AG04449 (cell line): ENCODE measurements at regions not wholly inside any gene's neighbourhood (a gene's known extent, or its start where the extent isn't known, plus 50 kb on each side); places are given as distances from the start of the nearest gene placed in this dataset.

ENCODE experiments used
- CTCF ChIA-PET: fragments of 350-600 bp; formaldehyde crosslinking; extraction: SDS; loops from one replicate; lab custom pipeline; 2021; ENCODE audit warnings: antibody characterized with exemption; lab: Yijun Ruan, JAX
- POLR2A ChIA-PET: fragments of 400-600, 350-600 bp; formaldehyde crosslinking; extraction: SDS; loops from one replicate; lab custom pipeline; 2020; ENCODE audit warnings: antibody characterized with exemption, inconsistent platforms; lab: Yijun Ruan, JAX
- DNase-seq: peaks from one replicate; pipeline ENCODE4 v3.0.0-alpha.2; 2010; ENCODE audit warnings: low read depth, low spot score
- H3K4me3 ChIP-seq: 2 replicates; pipeline ENCODE4 v1.5.1; 2011; ENCODE audit warnings: low read depth, mild to moderate bottlenecking, control low read depth, low read length
- TF ChIP-seq, protein P1 (sequence below): IDR thresholded peaks from one replicate; pipeline ENCODE4 v1.5.1; 2011; ENCODE audit warnings: mild to moderate bottlenecking, moderate library complexity, low read length, control low read depth, inconsistent platforms; ENCODE audit not compliant: insufficient read depth; ENCODE audit errors: missing control alignments

DNA sequence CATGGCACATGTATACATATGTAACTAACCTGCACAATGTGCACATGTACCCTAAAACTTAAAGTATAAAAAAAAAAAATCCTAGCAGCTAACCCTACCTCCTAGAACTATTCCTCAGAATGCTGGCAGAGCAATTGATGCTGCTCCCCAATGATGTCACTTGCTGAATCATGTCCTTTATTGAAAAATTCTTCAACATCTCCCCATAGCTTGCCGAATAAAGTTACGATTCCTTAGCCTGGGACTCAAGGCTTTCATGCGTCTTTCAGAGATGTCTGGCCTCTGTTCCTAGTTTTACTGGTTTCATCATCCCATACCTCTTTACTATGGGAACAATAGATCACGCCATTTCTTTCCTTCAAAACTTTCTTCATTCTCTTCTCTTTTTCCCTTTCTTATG is 174.7 kb upstream of the FAT1 start:
- TF ChIP-seq, protein P1, sequence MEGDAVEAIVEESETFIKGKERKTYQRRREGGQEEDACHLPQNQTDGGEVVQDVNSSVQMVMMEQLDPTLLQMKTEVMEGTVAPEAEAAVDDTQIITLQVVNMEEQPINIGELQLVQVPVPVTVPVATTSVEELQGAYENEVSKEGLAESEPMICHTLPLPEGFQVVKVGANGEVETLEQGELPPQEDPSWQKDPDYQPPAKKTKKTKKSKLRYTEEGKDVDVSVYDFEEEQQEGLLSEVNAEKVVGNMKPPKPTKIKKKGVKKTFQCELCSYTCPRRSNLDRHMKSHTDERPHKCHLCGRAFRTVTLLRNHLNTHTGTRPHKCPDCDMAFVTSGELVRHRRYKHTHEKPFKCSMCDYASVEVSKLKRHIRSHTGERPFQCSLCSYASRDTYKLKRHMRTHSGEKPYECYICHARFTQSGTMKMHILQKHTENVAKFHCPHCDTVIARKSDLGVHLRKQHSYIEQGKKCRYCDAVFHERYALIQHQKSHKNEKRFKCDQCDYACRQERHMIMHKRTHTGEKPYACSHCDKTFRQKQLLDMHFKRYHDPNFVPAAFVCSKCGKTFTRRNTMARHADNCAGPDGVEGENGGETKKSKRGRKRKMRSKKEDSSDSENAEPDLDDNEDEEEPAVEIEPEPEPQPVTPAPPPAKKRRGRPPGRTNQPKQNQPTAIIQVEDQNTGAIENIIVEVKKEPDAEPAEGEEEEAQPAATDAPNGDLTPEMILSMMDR: no peak
- no peak overlapping the region for H3K4me3 ChIP-seq
- CTCF ChIA-PET: no interaction called here
- DNase-seq: no peak
- POLR2A ChIA-PET: no interaction called here

DNA sequence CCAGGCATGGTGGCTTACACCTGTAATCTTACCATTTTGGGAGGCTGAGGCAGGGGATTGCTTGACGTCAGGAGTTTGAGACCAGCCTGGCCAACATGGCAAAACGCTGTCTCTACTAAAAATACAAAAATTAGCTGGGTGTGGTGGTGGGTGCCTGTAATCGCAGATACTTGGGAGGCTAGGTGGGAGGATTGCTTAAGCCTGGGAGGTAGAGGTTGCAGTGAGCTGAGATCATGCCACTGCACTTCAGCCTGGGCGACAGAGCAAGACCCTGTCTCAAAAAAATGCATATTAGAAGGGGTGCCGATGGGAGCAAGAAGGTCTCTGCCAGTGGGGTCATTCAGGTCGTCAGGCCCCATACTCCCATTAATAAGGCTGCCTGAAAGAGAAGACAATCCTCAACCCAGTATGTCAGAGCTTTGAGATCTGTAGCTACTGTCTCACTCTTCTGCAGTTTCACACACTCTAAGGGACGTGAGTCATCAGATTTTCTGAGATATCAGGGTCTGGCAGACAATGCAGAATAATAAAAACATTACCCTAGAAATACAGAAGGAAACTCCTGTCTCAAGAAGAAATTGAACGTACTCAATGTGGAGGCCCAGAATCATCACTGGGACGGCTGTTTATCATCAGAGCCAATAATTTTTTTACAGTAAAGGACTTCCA is 176.7 kb upstream of the FAT1 start:
- ChIA-PET POLR2A (no interaction called here), CTCF (interaction anchor here (1.5 to 2.0 kb wide), 2 partner anchors 14 to 175 kb away, joined by 4 to 6 read pairs; no protein-coding TSS in a partner anchor)
- H3K4me3 ChIP-seq: no peak overlapping the region
- DNase-seq: peak; percentile 51
- TF ChIP-seq, protein P1: no peak

DNA sequence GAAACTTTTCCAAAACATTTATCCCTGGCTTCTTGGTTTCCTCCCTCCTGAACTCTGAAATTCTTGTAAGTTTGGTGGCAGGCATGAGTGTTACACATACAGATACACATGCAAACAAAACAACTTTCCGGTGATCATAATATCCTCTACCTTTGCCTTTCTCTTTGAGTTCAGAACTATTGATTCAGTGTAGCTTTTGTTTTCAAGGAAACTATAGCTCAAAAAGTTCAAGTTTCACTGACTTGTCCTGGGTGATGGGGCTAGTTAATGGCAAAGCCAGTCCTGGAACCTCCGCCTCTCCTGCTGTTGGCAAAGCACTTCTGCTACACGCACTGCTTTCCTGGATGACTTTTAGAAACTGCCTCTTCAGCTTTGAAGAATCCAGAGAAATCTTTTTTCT is 177.3 kb upstream of the FAT1 start:
- POLR2A ChIA-PET: no interaction called here

DNA sequence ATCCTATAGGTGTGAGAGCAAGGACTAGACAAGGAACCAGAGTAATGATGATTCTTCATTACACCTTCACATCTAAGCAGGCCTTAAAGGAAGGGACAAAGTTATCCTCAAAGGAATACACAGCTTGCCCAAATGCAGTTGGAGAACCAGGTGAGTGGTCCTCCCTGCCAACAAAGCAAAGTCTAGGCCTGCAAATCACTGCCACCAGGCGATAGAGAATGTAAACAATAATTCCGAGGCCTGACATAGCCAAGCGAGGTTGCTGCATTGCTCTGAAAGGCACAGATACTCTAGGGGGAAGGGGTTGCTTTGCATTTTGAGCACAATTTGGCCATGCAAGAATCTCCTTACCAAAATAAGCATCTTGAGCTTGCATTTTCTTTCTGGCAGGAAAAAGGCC is 178.2 kb upstream of the FAT1 start:
- TF ChIP-seq, protein P1: no peak
- CTCF ChIA-PET: interaction anchor here (1.7 to 2.0 kb wide), 2 partner anchors 15 to 176 kb away, joined by 5 to 6 read pairs; no protein-coding TSS in a partner anchor
- POLR2A ChIA-PET: no interaction called here
- H3K4me3 ChIP-seq: no peak overlapping the region
- DNase-seq: no peak

More for the DNA sequence above, 177.3 kb upstream of the FAT1 start:
- no peak for DNase-seq
- no peak overlapping the region for H3K4me3 ChIP-seq
- TF ChIP-seq, protein P1: no peak
- CTCF ChIA-PET: interaction anchor here (1.5 to 2.0 kb wide), 2 partner anchors 14 to 175 kb away, joined by 4 to 6 read pairs; no protein-coding TSS in a partner anchor

DNA sequence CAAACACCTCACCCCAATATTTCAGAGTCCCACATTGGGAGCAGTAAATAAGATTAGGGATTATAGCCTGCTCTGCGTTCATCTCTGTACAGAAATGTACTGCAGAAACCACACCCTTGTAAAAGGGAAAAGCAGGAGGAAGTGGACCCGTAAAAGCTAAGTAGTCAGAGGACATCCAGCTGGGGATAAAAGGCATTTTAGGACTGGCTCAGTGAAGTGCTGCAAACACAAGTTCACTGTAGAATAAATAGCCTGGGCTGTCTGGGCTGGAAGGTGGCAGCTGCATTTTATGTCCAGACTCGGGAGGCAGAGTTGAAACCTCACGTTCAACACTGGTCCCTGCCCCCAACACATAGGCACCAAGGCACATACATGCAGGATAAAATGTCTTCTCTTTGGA is 178.7 kb upstream of the FAT1 start:
- TF ChIP-seq, protein P1: no peak
- H3K4me3 ChIP-seq: no peak overlapping the region
- ChIA-PET POLR2A (interaction anchor here (0.8 kb wide), 1 partner anchor 46 kb away, joined by 3 read pairs; no protein-coding TSS in a partner anchor), CTCF (interaction anchor here (1.7 kb wide), 1 partner anchor 177 kb away, joined by 5 read pairs; no protein-coding TSS in a partner anchor)
- no peak for DNase-seq

DNA sequence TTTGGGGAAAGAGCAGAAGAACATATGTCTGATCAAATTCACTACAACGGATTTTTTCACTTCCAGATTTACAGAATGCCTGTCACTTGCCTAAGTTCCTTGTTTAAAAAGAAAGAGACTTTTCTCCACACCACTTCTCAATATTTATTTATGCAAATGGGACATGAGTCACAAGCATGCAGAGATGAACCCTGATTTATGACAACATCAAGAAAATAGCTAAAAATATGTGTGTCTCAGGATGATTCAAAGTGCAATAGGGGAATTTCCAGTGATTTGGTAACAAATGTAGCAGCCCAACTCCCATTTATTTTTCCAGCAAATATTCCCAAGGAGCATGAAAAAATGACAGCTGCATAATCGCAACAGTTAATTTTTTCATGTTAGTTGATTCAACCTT is 180.4 kb upstream of the FAT1 start:
- H3K4me3 ChIP-seq: no peak overlapping the region
- ChIA-PET CTCF (no interaction called here), POLR2A (interaction anchor here (0.7 to 1.1 kb wide), 3 partner anchors 23 to 60 kb away, joined by 3 to 4 read pairs (median 4); no protein-coding TSS in a partner anchor)
- DNase-seq: peak; percentile 84
- TF ChIP-seq, protein P1: no peak
